IPS-15b (cell line): ENCODE measurements at regions not wholly inside any gene's neighbourhood (a gene's known extent, or its start where the extent isn't known, plus 50 kb on each side); places are given as distances from the start of the nearest gene placed in this dataset.

ENCODE experiments used
- H3K27me3 ChIP-seq: one replicate; pipeline ENCODE4 v1.6.1; 2013; ENCODE audit warnings: low read length; ENCODE audit not compliant: control insufficient read depth, insufficient read depth
- H3K36me3 ChIP-seq: one replicate; pipeline ENCODE4 v1.6.1; 2013; ENCODE audit warnings: low read length; ENCODE audit not compliant: control insufficient read depth, insufficient read depth
- H3K4me1 ChIP-seq: one replicate; pipeline ENCODE4 v1.6.1; 2013; ENCODE audit warnings: mild to moderate bottlenecking, low read length; ENCODE audit not compliant: control insufficient read depth, insufficient read depth
- H3K4me3 ChIP-seq: one replicate; pipeline ENCODE4 v1.5.1; 2013; ENCODE audit warnings: low read depth, low read length
- H3K9ac ChIP-seq: one replicate; pipeline ENCODE4 v1.6.1; 2013; ENCODE audit warnings: low read depth, mild to moderate bottlenecking, low read length
- H3K9me3 ChIP-seq: one replicate; pipeline ENCODE4 v1.6.1; 2013; ENCODE audit warnings: mild to moderate bottlenecking, low read length; ENCODE audit not compliant: control insufficient read depth, insufficient read depth

- no peaks in the 10 kb centered on the region for H3K9me3 ChIP-seq
- no peaks in the 10 kb centered on the region for H3K36me3 ChIP-seq
- H3K9ac ChIP-seq, result no peak overlapping the region
- H3K4me1 ChIP-seq, result peaks cover 4% of the 10 kb centered on the region
- no peaks in the 10 kb centered on the region for H3K27me3 ChIP-seq
- no peak overlapping the region for H3K4me3 ChIP-seq
Observed at GRCh38 chr5:17346811-17347210, 129.4 kb downstream of the BASP1 start.

- Histone ChIP-seq H3K27me3 (no peaks in the 10 kb centered on the region), H3K9me3 (peaks cover under 1% of the 10 kb centered on the region), H3K4me1 (peaks cover 9% of the 10 kb centered on the region), H3K4me3 (no peak overlapping the region), H3K9ac (no peak overlapping the region), H3K36me3 (no peaks in the 10 kb centered on the region)
Observed at GRCh38 chr5:17352223-17352622, 134.8 kb downstream of the BASP1 start.

- H3K36me3 ChIP-seq, result no peaks in the 10 kb centered on the region
- H3K9ac ChIP-seq, result no peak overlapping the region
- H3K4me1 ChIP-seq, result peaks cover 9% of the 10 kb centered on the region
- no peak overlapping the region for H3K4me3 ChIP-seq
- H3K27me3 ChIP-seq, result no peaks in the 10 kb centered on the region
- peaks cover 4% of the 10 kb centered on the region for H3K9me3 ChIP-seq
Observed at GRCh38 chr5:17354265-17354664, 136.8 kb downstream of the BASP1 start.

GRCh38 chr5:17355586-17356346 lies 138.3 kb downstream of the BASP1 start:
- no peak overlapping the region for H3K4me3 ChIP-seq
- peaks cover 9% of the 10 kb centered on the region for H3K4me1 ChIP-seq
- H3K27me3 ChIP-seq, result no peaks in the 10 kb centered on the region
- no peak overlapping the region for H3K9ac ChIP-seq
- H3K36me3 ChIP-seq, result no peaks in the 10 kb centered on the region
- peaks cover 4% of the 10 kb centered on the region for H3K9me3 ChIP-seq

- no peak overlapping the region for H3K9ac ChIP-seq
- H3K9me3 ChIP-seq, result peaks cover 4% of the 10 kb centered on the region
- H3K4me1 ChIP-seq, result peaks cover 5% of the 10 kb centered on the region
- no peaks in the 10 kb centered on the region for H3K36me3 ChIP-seq
- no peak overlapping the region for H3K4me3 ChIP-seq
- H3K27me3 ChIP-seq, result no peaks in the 10 kb centered on the region
Observed at GRCh38 chr5:17356551-17356950, 139.1 kb downstream of the BASP1 start.

- peaks cover 1% of the 10 kb centered on the region for H3K4me1 ChIP-seq
- H3K4me3 ChIP-seq, result no peak overlapping the region
- H3K27me3 ChIP-seq, result no peaks in the 10 kb centered on the region
- H3K36me3 ChIP-seq, result no peaks in the 10 kb centered on the region
- peaks cover 4% of the 10 kb centered on the region for H3K9me3 ChIP-seq
- H3K9ac ChIP-seq, result no peak overlapping the region
Observed at GRCh38 chr5:17357504-17357903, 140.1 kb downstream of the BASP1 start.

GRCh38 chr5:17358031-17358430 lies 140.0 kb upstream of the TAF11L2 start:
- no peaks in the 10 kb centered on the region for H3K36me3 ChIP-seq
- H3K4me3 ChIP-seq, result no peak overlapping the region
- H3K4me1 ChIP-seq, result no peaks in the 10 kb centered on the region
- no peaks in the 10 kb centered on the region for H3K27me3 ChIP-seq
- peaks cover 4% of the 10 kb centered on the region for H3K9me3 ChIP-seq
- no peak overlapping the region for H3K9ac ChIP-seq

- Histone ChIP-seq H3K9me3 (peaks cover 4% of the 10 kb centered on the region), H3K4me3 (no peak overlapping the region), H3K9ac (no peak overlapping the region), H3K36me3 (no peaks in the 10 kb centered on the region), H3K27me3 (no peaks in the 10 kb centered on the region), H3K4me1 (no peaks in the 10 kb centered on the region)
Observed at GRCh38 chr5:17359451-17360011, 138.5 kb upstream of the TAF11L2 start.

GRCh38 chr5:17360879-17361278 lies 137.2 kb upstream of the TAF11L2 start:
- no peak overlapping the region for H3K4me3 ChIP-seq
- H3K4me1 ChIP-seq, result no peaks in the 10 kb centered on the region
- no peaks in the 10 kb centered on the region for H3K27me3 ChIP-seq
- no peaks in the 10 kb centered on the region for H3K36me3 ChIP-seq
- H3K9ac ChIP-seq, result no peak overlapping the region
- H3K9me3 ChIP-seq, result peaks cover 4% of the 10 kb centered on the region

GRCh38 chr5:17361331-17361730 lies 136.7 kb upstream of the TAF11L2 start:
- no peaks in the 10 kb centered on the region for H3K27me3 ChIP-seq
- H3K9me3 ChIP-seq, result peaks cover 4% of the 10 kb centered on the region
- H3K4me3 ChIP-seq, result no peak overlapping the region
- no peaks in the 10 kb centered on the region for H3K4me1 ChIP-seq
- H3K36me3 ChIP-seq, result no peaks in the 10 kb centered on the region
- H3K9ac ChIP-seq, result no peak overlapping the region

- no peaks in the 10 kb centered on the region for H3K9me3 ChIP-seq
- H3K9ac ChIP-seq, result no peak overlapping the region
- no peak overlapping the region for H3K4me3 ChIP-seq
- H3K36me3 ChIP-seq, result no peaks in the 10 kb centered on the region
- peaks cover 6% of the 10 kb centered on the region for H3K4me1 ChIP-seq
- H3K27me3 ChIP-seq, result no peaks in the 10 kb centered on the region
Observed at GRCh38 chr5:17364987-17365810, 132.8 kb upstream of the TAF11L2 start.

- no peak overlapping the region for H3K4me3 ChIP-seq
- no peaks in the 10 kb centered on the region for H3K9me3 ChIP-seq
- H3K4me1 ChIP-seq, result peaks cover 6% of the 10 kb centered on the region
- H3K27me3 ChIP-seq, result no peaks in the 10 kb centered on the region
- no peak overlapping the region for H3K9ac ChIP-seq
- H3K36me3 ChIP-seq, result no peaks in the 10 kb centered on the region
Observed at GRCh38 chr5:17365811-17366138, 132.3 kb upstream of the TAF11L2 start.
